Esophagus squamous epithelium (tissue), 5 donors: ENCODE measurements at regions not wholly inside any gene's neighbourhood (a gene's known extent, or its start where the extent isn't known, plus 50 kb on each side); places are given as distances from the start of the nearest gene placed in this dataset.

ENCODE experiments used
- DNase-seq: peaks from one replicate; lab custom pipeline; 2025; lab: John Stamatoyannopoulos, UW
- H3K27ac ChIP-seq, 4 donors: fragments of 200-600 bp; sonication (generic); one replicate each; pipeline ENCODE4 v1.5.1; 2016 to 2019; ENCODE audit warnings: mild to moderate bottlenecking in 1 of 4
- H3K27me3 ChIP-seq, 4 donors: fragments of 200-600 bp; sonication (generic); 1 replicate in 3 of 4; 2 replicates in 1 of 4; pipeline versions ENCODE4 v1.5.1 to v1.6.0; 2017 to 2021; ENCODE audit warnings: antibody characterized with exemption in 1 of 4
- H3K36me3 ChIP-seq, 3 donors: fragments of 200-600 bp; sonication (generic); one replicate each; pipeline ENCODE4 v1.5.1; 2016 to 2019
- H3K4me1 ChIP-seq, 3 donors: fragments of 200-600 bp; sonication (generic); one replicate each; pipeline ENCODE4 v1.5.1; 2017 to 2019
- H3K4me3 ChIP-seq, 4 donors: fragments of 200-600 bp; sonication (generic); 1 replicate in 3 of 4; 2 replicates in 1 of 4; pipeline ENCODE4 v1.5.1; 2016 to 2019; ENCODE audit warnings: mild to moderate bottlenecking in 2 of 4, moderate library complexity in 1 of 4
- H3K9me3 ChIP-seq, 3 donors: fragments of 200-600 bp; sonication (generic); one replicate each; pipeline ENCODE4 v1.5.1; 2016 to 2019
- CTCF ChIP-seq, 6 experiments: fragments of 450-650 bp in 4 of 6; fragments of 200-600 bp in 2 of 6; sonication (generic) in 2 of 6; IDR thresholded peaks; one replicate each; pipeline ENCODE4 v1.5.1; 2016 to 2019; ENCODE audit warnings: antibody characterized with exemption in 6 of 6, mild to moderate bottlenecking in 4 of 6, moderate library complexity in 4 of 6
- POLR2A ChIP-seq, 4 donors: fragments of 450-650 bp; IDR thresholded peaks; one replicate each; pipeline ENCODE4 v1.6.1; 2017; ENCODE audit warnings: antibody characterized with exemption in 4 of 4, mild to moderate bottlenecking in 4 of 4, moderate library complexity in 3 of 4
- WGBS, 2 donors: methylation state at CpG; one replicate each; pipeline ENCODE4 v1.1.5; 2018; 5-methylcytosine and 5-hydroxymethylcytosine counted together
- intact Hi-C: fragments of 100-400 bp; cut with DNase I; formaldehyde crosslinking; loops from one replicate; pipeline ENCODE4 v1.15.0; 2022
- donor health status: DM: yes; HTN: yes; CAD: no.

- H3K27me3 ChIP-seq, result peaks cover 0 to 4% (median 0%) of the 10 kb centered on the region in 4 donors
- no peaks in the 10 kb centered on the region for H3K9me3 ChIP-seq
- TF ChIP-seq POLR2A (IDR thresholded peaks at IDR 0.05) (no peak), CTCF (IDR thresholded peaks at IDR 0.05) (no peak)
- no peaks in the 10 kb centered on the region for H3K4me1 ChIP-seq
- no peak overlapping the region for H3K27ac ChIP-seq
- H3K4me3 ChIP-seq, result no peak overlapping the region
- 52 to 57% methylated on average over 2 of the region's 2 CpGs for WGBS, 2 donors
- intact Hi-C loops, result no loop called here
- no peaks in the 10 kb centered on the region for H3K36me3 ChIP-seq
- DNase-seq, result no peak
Measured at GRCh38 chr4:31392923-31393322, 672.8 kb downstream of the PCDH7 start.

- TF ChIP-seq POLR2A (IDR thresholded peaks at IDR 0.05) (no peak), CTCF (IDR thresholded peaks at IDR 0.05) (no peak)
- no peak overlapping the region for H3K27ac ChIP-seq
- no peak overlapping the region for H3K4me3 ChIP-seq
- no peaks in the 10 kb centered on the region for H3K27me3 ChIP-seq
- no peaks in the 10 kb centered on the region for H3K36me3 ChIP-seq
- DNase-seq, result no peak
- WGBS, 2 donors, result 54 to 73% methylated on average over 3 of the region's 3 CpGs
- H3K4me1 ChIP-seq, result no peaks in the 10 kb centered on the region
- no peaks in the 10 kb centered on the region for H3K9me3 ChIP-seq
- intact Hi-C loops, result no loop called here
Measured at GRCh38 chr4:31408121-31408520, 688.0 kb downstream of the PCDH7 start.

- H3K4me3 ChIP-seq, result no peak overlapping the region
- H3K4me1 ChIP-seq, result no peaks in the 10 kb centered on the region
- H3K27ac ChIP-seq, result no peak overlapping the region
- no peak for TF ChIP-seq CTCF (IDR thresholded peaks at IDR 0.05)
- TF ChIP-seq POLR2A (IDR thresholded peaks at IDR 0.05), result no peak
- WGBS, 2 donors, result 50 to 79% methylated on average over 1 of the region's 1 CpG
- no peaks in the 10 kb centered on the region for H3K27me3 ChIP-seq
- intact Hi-C loops, result no loop called here
- DNase-seq, result no peak
- H3K36me3 ChIP-seq, result no peaks in the 10 kb centered on the region
- no peaks in the 10 kb centered on the region for H3K9me3 ChIP-seq
Measured at GRCh38 chr4:31411565-31411964, 691.4 kb downstream of the PCDH7 start.

- Histone ChIP-seq H3K4me1 (no peaks in the 10 kb centered on the region), H3K27me3 (no peaks in the 10 kb centered on the region), H3K27ac (no peak overlapping the region), H3K9me3 (no peaks in the 10 kb centered on the region), H3K4me3 (no peak overlapping the region), H3K36me3 (no peaks in the 10 kb centered on the region)
- intact Hi-C loops, result no loop called here
- 88 to 89% methylated on average over 3 of the region's 3 CpGs for WGBS, 2 donors
- TF ChIP-seq POLR2A (IDR thresholded peaks at IDR 0.05), result no peak
- TF ChIP-seq CTCF (IDR thresholded peaks at IDR 0.05), result no peak
- no peak for DNase-seq
Measured at GRCh38 chr4:31415629-31416028, 695.5 kb downstream of the PCDH7 start.

GRCh38 chr4:31416498-31416897, 696.3 kb downstream of the PCDH7 start:
- no peak overlapping the region for H3K4me3 ChIP-seq
- TF ChIP-seq CTCF (IDR thresholded peaks at IDR 0.05), result no peak
- no peak for TF ChIP-seq POLR2A (IDR thresholded peaks at IDR 0.05)
- H3K27ac ChIP-seq, result no peak overlapping the region
- 66 to 72% methylated on average over 7 of the region's 7 CpGs for WGBS, 2 donors
- intact Hi-C loops, result no loop called here
- H3K36me3 ChIP-seq, result no peaks in the 10 kb centered on the region
- H3K4me1 ChIP-seq, result no peaks in the 10 kb centered on the region
- no peak for DNase-seq
- no peaks in the 10 kb centered on the region for H3K27me3 ChIP-seq
- no peaks in the 10 kb centered on the region for H3K9me3 ChIP-seq
